ENCODE measurements at regions not wholly inside any gene's neighbourhood (a gene's known extent, or its start where the extent isn't known, plus 50 kb on each side); places are given as distances from the start of the nearest gene placed in this dataset.

GRCh38 chr6:91672201-91672600 lies 1085.3 kb upstream of the MAP3K7 start:
- no peak overlapping the region for H2BK120ac ChIP-seq (ENCODE audit: low read depth, low read length, poor library complexity, severe bottlenecking)
- H3K9ac ChIP-seq (ENCODE audit: extremely low read depth, insufficient read length, low read length) = no peak overlapping the region
- Mint-ChIP-seq H3K4me1 (peaks cover 0 to 3% of the 10 kb centered on the region in 2 experiments; a peak in 1 of 4 replicates), H3K27me3 (ENCODE audit: low read depth) (no peaks in the 10 kb centered on the region), H3K9me3 (no peaks in the 10 kb centered on the region), H3K4me3 (no peak overlapping the region), H3K27ac (no peak overlapping the region), H3K36me3 (ENCODE audit: insufficient read depth in 1 of 3, low read depth in 3 of 3) (no peaks in the 10 kb centered on the region)
- H3K79me2 ChIP-seq (ENCODE audit: insufficient read depth, low read length) = no peaks in the 10 kb centered on the region
- no peak for DNase-seq
- no peak overlapping the region for H2AFZ ChIP-seq (ENCODE audit: low read length)
- no peaks in the 10 kb centered on the region for H3K4me1 ChIP-seq (ENCODE audit: insufficient read depth, low read length)
- no peak overlapping the region for H4K5ac ChIP-seq (ENCODE audit: insufficient read length, low read depth, low read length)
- no peak overlapping the region for H3K23ac ChIP-seq (ENCODE audit: insufficient read length, low read depth, low read length)
- no peak overlapping the region for H2BK12ac ChIP-seq (ENCODE audit: insufficient read length, low read depth, low read length)
- no peak overlapping the region for H3K27ac ChIP-seq (ENCODE audit: insufficient read length, low read depth, low read length)
- no peaks in the 10 kb centered on the region for H3K9me3 ChIP-seq (ENCODE audit: control insufficient read depth, low read depth, low read length)
- H3K79me1 ChIP-seq (ENCODE audit: insufficient read depth, low read depth, low read length, poor library complexity, severe bottlenecking) = no peaks in the 10 kb centered on the region
- no peaks in the 10 kb centered on the region for H4K20me1 ChIP-seq (ENCODE audit: control insufficient read depth, insufficient read depth, insufficient read length)
- no CpG with 5 or more reads among the region's 1 CpG for WGBS (ENCODE audit: extremely low coverage, insufficient read length, low lambda C conversion rate)
- no peak overlapping the region for H3K4ac ChIP-seq (ENCODE audit: low read depth, low read length)
- H2AK5ac ChIP-seq (ENCODE audit: insufficient read length, low read length) = no peak overlapping the region
- H4K8ac ChIP-seq (replicated peaks; ENCODE audit: insufficient read length, low read depth, low read length) = no peak overlapping the region
- no peaks in the 10 kb centered on the region for H3K27me3 ChIP-seq (ENCODE audit: insufficient read depth, low read length)
- no peak overlapping the region for H2BK15ac ChIP-seq (ENCODE audit: low read depth, low read length)
- TF ChIP-seq CTCF (conservative IDR thresholded peaks at IDR 0.05) = no peak
- no peak overlapping the region for H3T11ph ChIP-seq (ENCODE audit: low read length)
- H3K18ac ChIP-seq (ENCODE audit: insufficient read length, low read depth, low read length) = no peak overlapping the region
- H3K56ac ChIP-seq (ENCODE audit: insufficient read length, low read depth, low read length) = no peak overlapping the region
- H3K4me2 ChIP-seq (ENCODE audit: insufficient read depth, insufficient read length, low read length) = no peak overlapping the region
- no peak overlapping the region for H2BK5ac ChIP-seq (ENCODE audit: insufficient read length, low read length)
- H3K14ac ChIP-seq (ENCODE audit: insufficient read depth, low read length) = no peak overlapping the region
- no peaks in the 10 kb centered on the region for H3K23me2 ChIP-seq (ENCODE audit: insufficient read length, low read depth, low read length, poor library complexity, severe bottlenecking)
- no peak overlapping the region for H2BK20ac ChIP-seq (ENCODE audit: low read depth, low read length, poor library complexity, severe bottlenecking)
- H4K91ac ChIP-seq (ENCODE audit: insufficient read length, low read depth, low read length) = no peak overlapping the region

Data from H9 (cell line).